Mesothelial cell of epicardium (in vitro differentiated cells): ENCODE measurements at regions not wholly inside any gene's neighbourhood (a gene's known extent, or its start where the extent isn't known, plus 50 kb on each side); places are given as distances from the start of the nearest gene placed in this dataset.

Experiments used
- DNase-seq, 2 experiments: peaks; one replicate each; pipeline ENCODE4 v3.0.0; 2021; ENCODE audit warnings: low spot score in 2 of 2; ENCODE audit not compliant: unreplicated experiment in 2 of 2
- H3K27ac Mint-ChIP-seq: 2 replicates; pipeline ENCODE4 v1.8.0; 2021; ENCODE audit warnings: mixed read lengths
- H3K27me3 Mint-ChIP-seq: 2 replicates; pipeline ENCODE4 v1.8.0; 2021; ENCODE audit warnings: low read depth, mixed read lengths
- H3K36me3 Mint-ChIP-seq: 2 replicates; pipeline ENCODE4 v1.8.0; 2021; ENCODE audit warnings: mixed read lengths
- H3K4me1 Mint-ChIP-seq: 2 replicates; pipeline ENCODE4 v1.8.0; 2021; ENCODE audit warnings: mixed read lengths
- H3K4me3 Mint-ChIP-seq: 2 replicates; pipeline ENCODE4 v1.8.0; 2021; ENCODE audit warnings: mild to moderate bottlenecking, moderate library complexity, mixed read lengths
- H3K9me3 Mint-ChIP-seq: 2 replicates; pipeline ENCODE4 v1.8.0; 2021; ENCODE audit warnings: mixed read lengths
- TF ChIP-seq, protein P1 (sequence below): fragments of 200-600 bp; sonication (generic); IDR thresholded peaks from one replicate; pipeline ENCODE4 v1.5.0; 2021; ENCODE audit warnings: antibody characterized with exemption; ENCODE audit not compliant: unreplicated experiment

GRCh38 chr14:29042551-29042950 is 276.0 kb downstream of the FOXG1 start:
- TF ChIP-seq, protein P1, sequence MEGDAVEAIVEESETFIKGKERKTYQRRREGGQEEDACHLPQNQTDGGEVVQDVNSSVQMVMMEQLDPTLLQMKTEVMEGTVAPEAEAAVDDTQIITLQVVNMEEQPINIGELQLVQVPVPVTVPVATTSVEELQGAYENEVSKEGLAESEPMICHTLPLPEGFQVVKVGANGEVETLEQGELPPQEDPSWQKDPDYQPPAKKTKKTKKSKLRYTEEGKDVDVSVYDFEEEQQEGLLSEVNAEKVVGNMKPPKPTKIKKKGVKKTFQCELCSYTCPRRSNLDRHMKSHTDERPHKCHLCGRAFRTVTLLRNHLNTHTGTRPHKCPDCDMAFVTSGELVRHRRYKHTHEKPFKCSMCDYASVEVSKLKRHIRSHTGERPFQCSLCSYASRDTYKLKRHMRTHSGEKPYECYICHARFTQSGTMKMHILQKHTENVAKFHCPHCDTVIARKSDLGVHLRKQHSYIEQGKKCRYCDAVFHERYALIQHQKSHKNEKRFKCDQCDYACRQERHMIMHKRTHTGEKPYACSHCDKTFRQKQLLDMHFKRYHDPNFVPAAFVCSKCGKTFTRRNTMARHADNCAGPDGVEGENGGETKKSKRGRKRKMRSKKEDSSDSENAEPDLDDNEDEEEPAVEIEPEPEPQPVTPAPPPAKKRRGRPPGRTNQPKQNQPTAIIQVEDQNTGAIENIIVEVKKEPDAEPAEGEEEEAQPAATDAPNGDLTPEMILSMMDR = no peak
- DNase-seq = no peak
- H3K9me3 Mint-ChIP-seq = no peaks in the 10 kb centered on the region
- H3K4me3 Mint-ChIP-seq = no peak overlapping the region
- no peaks in the 10 kb centered on the region for H3K4me1 Mint-ChIP-seq
- no peak overlapping the region for H3K27ac Mint-ChIP-seq
- peaks cover 3% of the 10 kb centered on the region for H3K27me3 Mint-ChIP-seq
- H3K36me3 Mint-ChIP-seq = no peaks in the 10 kb centered on the region

DNA sequence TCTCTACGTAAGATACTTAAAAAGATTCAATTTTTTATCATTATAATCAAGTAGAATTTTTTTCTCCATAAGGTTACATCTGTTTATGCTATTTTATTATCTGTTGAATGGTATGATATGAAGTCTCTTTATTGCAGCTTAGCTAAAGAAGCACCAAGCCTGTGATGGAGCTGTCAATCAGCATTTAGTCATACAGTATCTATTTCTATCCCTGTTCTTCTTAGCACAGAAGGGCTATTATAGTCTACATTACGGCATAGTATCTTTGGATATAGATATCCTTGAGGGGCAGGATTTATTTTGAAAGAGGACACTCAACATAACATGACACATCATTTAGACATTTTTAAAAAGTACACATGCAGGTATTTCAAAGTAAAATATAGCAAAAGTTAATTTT is 277.1 kb downstream of the FOXG1 start:
- TF ChIP-seq, protein P1 = no peak
- no peak for DNase-seq
- Mint-ChIP-seq H3K4me1 (no peaks in the 10 kb centered on the region), H3K36me3 (no peaks in the 10 kb centered on the region), H3K27me3 (peaks cover 3% of the 10 kb centered on the region), H3K9me3 (no peaks in the 10 kb centered on the region), H3K27ac (no peak overlapping the region), H3K4me3 (no peak overlapping the region)

DNA sequence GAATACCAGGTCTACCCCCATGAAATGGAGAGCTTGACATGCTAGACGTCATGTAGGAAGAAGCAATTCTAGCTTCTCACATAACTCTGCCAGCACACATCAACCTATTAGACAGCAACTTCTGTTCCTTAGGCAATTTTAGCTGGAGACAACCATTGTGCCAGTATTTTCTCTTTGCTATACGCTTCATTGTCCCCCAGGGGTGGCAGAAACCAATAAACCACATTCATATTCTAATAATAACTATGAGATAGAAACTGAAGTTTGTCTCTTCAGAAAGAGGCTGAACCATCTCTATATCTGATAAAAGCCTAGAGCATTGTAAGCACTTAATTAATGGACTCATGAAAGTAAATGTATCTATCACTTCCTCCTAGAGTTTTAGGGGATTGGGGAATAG is 278.6 kb downstream of the FOXG1 start:
- Mint-ChIP-seq H3K27me3 (no peaks in the 10 kb centered on the region), H3K9me3 (peaks cover 6% of the 10 kb centered on the region), H3K36me3 (no peaks in the 10 kb centered on the region), H3K4me1 (no peaks in the 10 kb centered on the region), H3K4me3 (no peak overlapping the region), H3K27ac (no peak overlapping the region)
- DNase-seq = no peak
- TF ChIP-seq, protein P1 = no peak

- H3K4me3 Mint-ChIP-seq = no peak overlapping the region
- DNase-seq = no peak
- H3K36me3 Mint-ChIP-seq = no peaks in the 10 kb centered on the region
- TF ChIP-seq, protein P1 = no peak
- no peak overlapping the region for H3K27ac Mint-ChIP-seq
- H3K4me1 Mint-ChIP-seq = no peaks in the 10 kb centered on the region
- H3K27me3 Mint-ChIP-seq = peaks cover 2% of the 10 kb centered on the region
- peaks cover 11% of the 10 kb centered on the region for H3K9me3 Mint-ChIP-seq
These were observed 287.5 kb downstream of the FOXG1 start for GRCh38 chr14:29054119-29054518.

DNA sequence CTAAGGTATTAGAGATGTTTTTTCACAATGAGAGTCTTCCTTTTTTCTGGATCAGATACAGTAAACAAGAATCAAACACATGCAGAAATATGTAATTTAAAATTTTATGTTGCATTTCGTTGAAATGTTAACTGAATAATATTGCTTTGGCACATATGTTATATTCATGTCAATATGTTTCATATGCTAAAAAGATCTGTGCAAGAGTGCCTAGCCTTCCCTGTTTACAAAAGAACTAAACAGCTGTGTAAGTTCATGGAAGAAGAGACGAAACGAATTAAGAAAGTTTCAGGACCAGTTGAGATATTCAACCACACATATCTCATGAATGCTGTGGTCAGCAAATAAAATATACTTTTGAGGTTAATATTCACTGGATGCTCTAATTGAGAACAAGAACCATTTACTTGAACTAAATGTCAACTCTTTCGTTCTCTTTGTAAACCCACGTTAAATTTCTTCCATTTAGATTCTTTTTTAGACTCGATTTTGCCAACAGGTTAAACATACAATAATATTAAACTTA is 289.5 kb downstream of the FOXG1 start:
- peaks cover 2% of the 10 kb centered on the region for H3K27me3 Mint-ChIP-seq
- no peak overlapping the region for H3K4me3 Mint-ChIP-seq
- DNase-seq = no peak
- no peak overlapping the region for H3K27ac Mint-ChIP-seq
- H3K9me3 Mint-ChIP-seq = no peaks in the 10 kb centered on the region
- TF ChIP-seq, protein P1 = no peak
- H3K4me1 Mint-ChIP-seq = no peaks in the 10 kb centered on the region
- H3K36me3 Mint-ChIP-seq = no peaks in the 10 kb centered on the region

DNA sequence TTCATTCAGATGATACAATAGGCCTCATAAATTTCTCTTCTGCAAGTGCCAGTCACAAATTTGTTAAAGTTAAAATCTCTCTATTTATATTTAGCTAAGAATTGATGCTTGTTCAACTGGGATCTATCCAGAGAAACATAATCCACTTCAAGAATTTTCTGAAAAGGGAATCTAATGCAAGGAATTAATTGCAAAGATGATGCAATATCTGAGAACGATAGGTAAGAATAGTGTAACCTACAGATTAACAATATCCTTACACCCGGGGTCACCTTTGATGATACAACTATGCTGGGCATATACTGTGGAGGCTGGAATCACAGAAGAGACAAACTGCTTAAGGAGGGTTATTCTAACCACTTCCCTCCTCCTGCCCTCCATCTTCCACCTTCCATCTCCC is 295.1 kb downstream of the FOXG1 start:
- peaks cover 2% of the 10 kb centered on the region for H3K27me3 Mint-ChIP-seq
- TF ChIP-seq, protein P1 = no peak
- no peak overlapping the region for H3K4me3 Mint-ChIP-seq
- no peak for DNase-seq
- no peaks in the 10 kb centered on the region for H3K4me1 Mint-ChIP-seq
- H3K36me3 Mint-ChIP-seq = no peaks in the 10 kb centered on the region
- no peak overlapping the region for H3K27ac Mint-ChIP-seq
- peaks cover 11% of the 10 kb centered on the region for H3K9me3 Mint-ChIP-seq
